HepG2 (cell line): ENCODE measurements at regions not wholly inside any gene's neighbourhood (a gene's known extent, or its start where the extent isn't known, plus 50 kb on each side); places are given as distances from the start of the nearest gene placed in this dataset.

Source experiments
- ATAC-seq: fragments of 200-7000 bp; cut with Tn5 transposase; 3 replicates; pipeline ENCODE4 v1.9.1; 2020; ENCODE audit warnings: mild to moderate bottlenecking, moderate library complexity
- BruUV-seq: library from RNA; stranded (reverse); fragments of 400-500 nt; replicated peaks from 2 replicates; lab custom pipeline; 2021; lab: Mats Ljungman, UMichigan
- CTCF ChIA-PET: fragments of 300-600 bp; formaldehyde crosslinking; extraction: SDS; loops from one replicate; lab custom pipeline; 2021; ENCODE audit warnings: low total read pairs, inconsistent platforms, low intra/inter-chr PET ratio; lab: Yijun Ruan, JAX
- POLR2A ChIA-PET: fragments of 350-600 bp; sonication (Branson Sonifier 250); formaldehyde crosslinking; loops from one replicate; lab custom pipeline; 2020; ENCODE audit warnings: antibody characterized with exemption, inconsistent platforms; lab: Yijun Ruan, JAX
- DNase-seq: peaks from one replicate; pipeline ENCODE4 v3.0.0-alpha.2; 2015; ENCODE audit warnings: low spot score
- FAIRE-seq: peaks from 3 replicates; lab custom pipeline; 2011; peaks lifted over from hg19 to GRCh38; lab: Jason Lieb, UNC
- H2AFZ ChIP-seq: one replicate; pipeline ENCODE4 v1.6.1; 2011; ENCODE audit warnings: low read length, inconsistent platforms
- H3K27ac ChIP-seq: fragments of 300-600 bp; 3 replicates; pipeline ENCODE4 v1.8.0; 2011; ENCODE audit warnings: mixed run types, mild to moderate bottlenecking, mixed read lengths, low read length, inconsistent platforms; ENCODE audit not compliant: insufficient read depth; ENCODE audit errors: extremely low read length
- H3K27me3 ChIP-seq, 2 experiments: fragments of 200-600 bp in 1 of 2; 2 replicates in 1 of 2; 3 replicates in 1 of 2; pipeline versions ENCODE4 v1.6.0 to v1.8.0; 2011; ENCODE audit warnings: low read length in 2 of 2, mild to moderate bottlenecking in 2 of 2, moderate library complexity in 2 of 2, inconsistent platforms in 1 of 2; ENCODE audit not compliant: insufficient read depth in 2 of 2, control insufficient read depth in 1 of 2
- H3K36me3 ChIP-seq, 2 experiments: fragments of 200-600 bp in 1 of 2; replicated peaks in 1 of 2; 2 replicates in 1 of 2; 3 replicates in 1 of 2; pipeline versions ENCODE4 v1.5.1 to v1.8.0; 2011; ENCODE audit warnings: low read length in 2 of 2, inconsistent platforms in 1 of 2; ENCODE audit not compliant: insufficient read depth in 2 of 2, control insufficient read depth in 1 of 2
- H3K4me1 ChIP-seq: 2 replicates; pipeline ENCODE4 v1.5.1; 2012; ENCODE audit warnings: low read length, inconsistent platforms; ENCODE audit not compliant: insufficient read depth
- H3K4me2 ChIP-seq: 2 replicates; pipeline ENCODE4 v1.6.0; 2011; ENCODE audit warnings: low read depth, low read length, inconsistent platforms
- H3K4me3 ChIP-seq, 3 experiments: fragments of 200-600 bp in 1 of 3; sonication (generic), shearing (Covaris generic) in 1 of 3; replicated peaks in 1 of 3; 2 replicates each; pipeline ENCODE4 v1.5.1; 2011 to 2016; ENCODE audit warnings: low read length in 3 of 3, inconsistent platforms in 2 of 3, low read depth in 2 of 3, mild to moderate bottlenecking in 2 of 3, control low read depth in 1 of 3, mixed read lengths in 1 of 3; ENCODE audit not compliant: insufficient read depth in 1 of 3
- H3K79me2 ChIP-seq: one replicate; pipeline ENCODE4 v1.6.1; 2011; ENCODE audit warnings: low read length, inconsistent platforms; ENCODE audit not compliant: insufficient read depth
- H3K9ac ChIP-seq: 2 replicates; pipeline ENCODE4 v1.6.0; 2011; ENCODE audit warnings: mild to moderate bottlenecking, low read depth, low read length, inconsistent platforms; ENCODE audit not compliant: insufficient read depth
- H3K9me3 ChIP-seq: 2 replicates; pipeline ENCODE4 v1.5.1; 2012; ENCODE audit warnings: mild to moderate bottlenecking, low read length
- H4K20me1 ChIP-seq: 2 replicates; pipeline ENCODE4 v1.6.0; 2011; ENCODE audit warnings: inconsistent platforms, mild to moderate bottlenecking, low read length, moderate library complexity; ENCODE audit not compliant: insufficient read depth
- AKNA ChIP-seq: sonication (generic); formaldehyde crosslinking; IDR thresholded peaks from 2 replicates; pipeline ENCODE4 v1.4.0; 2020; ENCODE audit warnings: missing genetic modification reagents, borderline replicate concordance
- GATA4 ChIP-seq: sonication (generic); IDR thresholded peaks from 2 replicates; pipeline ENCODE4 v1.6.1; 2016; ENCODE audit warnings: antibody characterized with exemption, low read depth, borderline replicate concordance
- HOXA5 ChIP-seq: sonication (generic); formaldehyde crosslinking; IDR thresholded peaks from 2 replicates; pipeline ENCODE4 v1.4.0; 2020; ENCODE audit warnings: missing genetic modification reagents
- MBD4 ChIP-seq: IDR thresholded peaks from 2 replicates; pipeline ENCODE4 v1.6.1; 2012; ENCODE audit warnings: low read length, inconsistent platforms, borderline replicate concordance
- MIER3 ChIP-seq: IDR thresholded peaks from 2 replicates; pipeline ENCODE4 v1.6.1; 2016; ENCODE audit warnings: missing compliant biosample characterization, borderline replicate concordance
- MTA3 ChIP-seq: sonication (generic); formaldehyde crosslinking; IDR thresholded peaks from 2 replicates; pipeline ENCODE4 v1.4.0; 2020; ENCODE audit warnings: missing genetic modification reagents
- NCOA2 ChIP-seq: sonication (generic); formaldehyde crosslinking; IDR thresholded peaks from 2 replicates; pipeline ENCODE4 v1.8.0; 2022; ENCODE audit warnings: inconsistent platforms
- NFIB ChIP-seq: sonication (generic); formaldehyde crosslinking; IDR thresholded peaks from 2 replicates; pipeline ENCODE4 v1.9.0; 2021; ENCODE audit warnings: missing genetic modification reagents, mild to moderate bottlenecking, borderline replicate concordance
- RARA ChIP-seq: IDR thresholded peaks from 2 replicates; pipeline ENCODE4 v1.6.1; 2016; ENCODE audit warnings: missing genetic modification reagents, missing compliant biosample characterization
- USF2 ChIP-seq, 2 experiments: sonication (generic) in 1 of 2; formaldehyde crosslinking in 1 of 2; IDR thresholded peaks; 2 replicates each; pipeline versions ENCODE4 v1.5.1 to v1.6.1; 2011 to 2020; ENCODE audit warnings: borderline replicate concordance in 1 of 2, low read depth in 1 of 2, low read length in 1 of 2, mild to moderate bottlenecking in 1 of 2, missing genetic modification reagents in 1 of 2, moderate library complexity in 1 of 2
- ZNF513 ChIP-seq: sonication (generic); formaldehyde crosslinking; conservative IDR thresholded peaks from 2 replicates; pipeline ENCODE4 v1.5.0; 2020; ENCODE audit warnings: missing genetic modification reagents
- WGBS: methylation state at CpG from one replicate; pipeline ENCODE4 v1.1.6; 2017; ENCODE audit warnings: low lambda C conversion rate; 5-methylcytosine and 5-hydroxymethylcytosine counted together
- in situ Hi-C: cut with HindIII; loops from 2 replicates; pipeline ENCODE4 v1.10.0; 2017; ENCODE audit warnings: low pct_unique_long_range_greater_than_20kb; ENCODE audit not compliant: extremely low pct_ligation_motif_present
- intact Hi-C: fragments of 100-400 bp; cut with micrococcal nuclease; formaldehyde crosslinking; loops from one replicate; pipeline ENCODE4 v1.10.0; 2022; ENCODE audit not compliant: unreplicated experiment
- TF ChIP-seq, protein P1 (sequence below): sonication (generic); formaldehyde crosslinking; IDR thresholded peaks from 2 replicates; pipeline ENCODE4 v1.4.0; 2020; ENCODE audit warnings: missing genetic modification reagents, borderline replicate concordance

DNA sequence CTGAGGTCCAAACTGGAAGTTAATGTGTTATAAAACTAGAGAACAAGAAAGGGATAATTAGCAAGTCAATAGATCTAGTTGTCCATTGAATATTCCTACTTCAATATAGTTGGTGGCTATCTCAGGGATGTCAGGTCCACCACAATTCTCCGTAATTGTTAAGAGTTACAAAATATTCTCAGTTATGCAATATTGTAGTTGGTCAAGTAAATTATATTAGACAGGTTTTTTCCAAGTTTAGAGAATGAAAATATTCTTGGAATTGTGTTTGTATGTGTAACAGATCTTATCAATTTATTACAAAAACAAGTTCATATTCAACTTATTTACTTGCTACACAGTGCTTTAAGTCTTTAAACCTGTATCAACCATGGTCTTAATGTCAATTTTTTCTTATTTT is 547.4 kb downstream of the SPRY1 start:
- POLR2A ChIA-PET: no interaction called here
- BruUV-seq: no TSS peak
- ATAC-seq (no peak), FAIRE-seq (no peak), DNase-seq (no peak)
- Histone ChIP-seq H3K79me2 (no peaks in the 10 kb centered on the region), H3K9me3 (0 out of 2 replicates have a peak, but pooled peaks cover 6% of the 10 kb centered on the region), H3K4me1 (no peaks in the 10 kb centered on the region), H3K27ac (no peak overlapping the region), H3K4me2 (no peak overlapping the region), H4K20me1 (no peaks in the 10 kb centered on the region), H3K9ac (no peak overlapping the region), H3K27me3 (no peaks in the 10 kb centered on the region), H3K36me3 (no peaks in the 10 kb centered on the region), H3K4me3 (no peak overlapping the region), H2AFZ (no peak overlapping the region)
- 49% methylated on average over 1 of the region's 1 CpG for WGBS
- intact Hi-C loops: no loop called here
- in situ Hi-C loops: no loop called here
- CTCF ChIA-PET: no interaction called here
- TF ChIP-seq NFIB (CRISPR knock-in tag) (no peak), AKNA (CRISPR knock-in tag) (no peak), HOXA5 (CRISPR knock-in tag) (no peak), NCOA2 (CRISPR knock-in tag) (no peak), GATA4 (no peak), RARA (CRISPR knock-in tag) (no peak), MIER3 (CRISPR knock-in tag) (no peak), ZNF513 (CRISPR knock-in tag) (no peak), MTA3 (CRISPR knock-in tag) (no peak), USF2 (IDR thresholded peaks at IDR 0.05; ENCODE audit: low read depth, low read length) (no peak), USF2 (CRISPR knock-in tag; IDR thresholded peaks at IDR 0.05; ENCODE audit: borderline replicate concordance) (no peak), MBD4 (no peak)
- TF ChIP-seq, protein P1, sequence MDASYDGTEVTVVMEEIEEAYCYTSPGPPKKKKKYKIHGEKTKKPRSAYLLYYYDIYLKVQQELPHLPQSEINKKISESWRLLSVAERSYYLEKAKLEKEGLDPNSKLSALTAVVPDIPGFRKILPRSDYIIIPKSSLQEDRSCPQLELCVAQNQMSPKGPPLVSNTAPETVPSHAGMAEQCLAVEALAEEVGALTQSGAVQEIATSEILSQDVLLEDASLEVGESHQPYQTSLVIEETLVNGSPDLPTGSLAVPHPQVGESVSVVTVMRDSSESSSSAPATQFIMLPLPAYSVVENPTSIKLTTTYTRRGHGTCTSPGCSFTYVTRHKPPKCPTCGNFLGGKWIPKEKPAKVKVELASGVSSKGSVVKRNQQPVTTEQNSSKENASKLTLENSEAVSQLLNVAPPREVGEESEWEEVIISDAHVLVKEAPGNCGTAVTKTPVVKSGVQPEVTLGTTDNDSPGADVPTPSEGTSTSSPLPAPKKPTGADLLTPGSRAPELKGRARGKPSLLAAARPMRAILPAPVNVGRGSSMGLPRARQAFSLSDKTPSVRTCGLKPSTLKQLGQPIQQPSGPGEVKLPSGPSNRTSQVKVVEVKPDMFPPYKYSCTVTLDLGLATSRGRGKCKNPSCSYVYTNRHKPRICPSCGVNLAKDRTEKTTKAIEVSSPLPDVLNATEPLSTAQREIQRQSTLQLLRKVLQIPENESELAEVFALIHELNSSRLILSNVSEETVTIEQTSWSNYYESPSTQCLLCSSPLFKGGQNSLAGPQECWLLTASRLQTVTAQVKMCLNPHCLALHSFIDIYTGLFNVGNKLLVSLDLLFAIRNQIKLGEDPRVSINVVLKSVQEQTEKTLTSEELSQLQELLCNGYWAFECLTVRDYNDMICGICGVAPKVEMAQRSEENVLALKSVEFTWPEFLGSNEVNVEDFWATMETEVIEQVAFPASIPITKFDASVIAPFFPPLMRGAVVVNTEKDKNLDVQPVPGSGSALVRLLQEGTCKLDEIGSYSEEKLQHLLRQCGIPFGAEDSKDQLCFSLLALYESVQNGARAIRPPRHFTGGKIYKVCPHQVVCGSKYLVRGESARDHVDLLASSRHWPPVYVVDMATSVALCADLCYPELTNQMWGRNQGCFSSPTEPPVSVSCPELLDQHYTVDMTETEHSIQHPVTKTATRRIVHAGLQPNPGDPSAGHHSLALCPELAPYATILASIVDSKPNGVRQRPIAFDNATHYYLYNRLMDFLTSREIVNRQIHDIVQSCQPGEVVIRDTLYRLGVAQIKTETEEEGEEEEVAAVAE (CRISPR knock-in tag): no peak
